NCI-H2107 treated with DMSO at 0.1 percent for 48 hours (cell line): ENCODE measurements at regions not wholly inside any gene's neighbourhood (a gene's known extent, or its start where the extent isn't known, plus 50 kb on each side); places are given as distances from the start of the nearest gene placed in this dataset.

Experiments used
- DNase-seq: peaks from one replicate; lab custom pipeline; 2025; ENCODE audit not compliant: unreplicated experiment; lab: John Stamatoyannopoulos, UW

- no peak for DNase-seq
Measured at GRCh38 chr5:135703016-135703550, 124.3 kb upstream of the CXCL14 start.

- no peak for DNase-seq
Measured at GRCh38 chr5:135702191-135702590, 123.4 kb upstream of the CXCL14 start.

GRCh38 chr5:135700731-135701130, 121.9 kb upstream of the CXCL14 start:
- no peak for DNase-seq

GRCh38 chr5:135697959-135698345, 119.2 kb upstream of the CXCL14 start:
- DNase-seq: no peak

GRCh38 chr5:135697251-135697958, 118.6 kb upstream of the CXCL14 start:
- DNase-seq: no peak

- no peak for DNase-seq
Measured at GRCh38 chr5:135696317-135696716, 117.5 kb upstream of the CXCL14 start.

- no peak for DNase-seq
Measured at GRCh38 chr5:135695656-135696313, 117.0 kb upstream of the CXCL14 start.

GRCh38 chr5:135694906-135695305, 116.1 kb upstream of the CXCL14 start:
- no peak for DNase-seq

GRCh38 chr5:135694012-135694411, 115.2 kb upstream of the CXCL14 start:
- no peak for DNase-seq

- DNase-seq: no peak
Measured at GRCh38 chr5:135693371-135693955, 114.7 kb upstream of the CXCL14 start.

GRCh38 chr5:135691044-135691443, 112.3 kb upstream of the CXCL14 start:
- no peak for DNase-seq

- DNase-seq: no peak
Measured at GRCh38 chr5:135690466-135690865, 111.7 kb upstream of the CXCL14 start.

GRCh38 chr5:135689506-135689905, 110.7 kb upstream of the CXCL14 start:
- no peak for DNase-seq

GRCh38 chr5:135688385-135688784, 109.6 kb upstream of the CXCL14 start:
- no peak for DNase-seq

- no peak for DNase-seq
Measured at GRCh38 chr5:135683189-135683588, 104.4 kb upstream of the CXCL14 start.

GRCh38 chr5:135680713-135681112, 101.9 kb upstream of the CXCL14 start:
- no peak for DNase-seq

GRCh38 chr5:135678640-135679268, 100.0 kb upstream of the CXCL14 start:
- no peak for DNase-seq

- no peak for DNase-seq
Measured at GRCh38 chr5:135671966-135672365, 93.2 kb upstream of the CXCL14 start.

GRCh38 chr5:135671052-135671705, 92.4 kb upstream of the CXCL14 start:
- DNase-seq: no peak

- DNase-seq: no peak
Measured at GRCh38 chr5:135670588-135670987, 91.8 kb upstream of the CXCL14 start.

- no peak for DNase-seq
Measured at GRCh38 chr5:135669416-135669815, 90.6 kb upstream of the CXCL14 start.
